OCI-LY7 (cell line): ENCODE measurements at regions not wholly inside any gene's neighbourhood (a gene's known extent, or its start where the extent isn't known, plus 50 kb on each side); places are given as distances from the start of the nearest gene placed in this dataset.

Experiments
- EZH2phosphoT487 ChIP-seq: fragments of 200-600 bp; sonication (generic); IDR thresholded peaks from 2 replicates; pipeline ENCODE4 v1.6.1; 2018; ENCODE audit warnings: low read depth, borderline replicate concordance, mild to moderate bottlenecking, mixed run types, antibody characterized with exemption, low read length, moderate library complexity, mixed read lengths
- TF ChIP-seq, protein P1 (sequence below): fragments of 200-600 bp; sonication (generic); conservative IDR thresholded peaks from 2 replicates; pipeline ENCODE4 v1.5.1; 2014; ENCODE audit warnings: mild to moderate bottlenecking, antibody characterized with exemption, low read length, moderate library complexity, mixed read lengths

DNA sequence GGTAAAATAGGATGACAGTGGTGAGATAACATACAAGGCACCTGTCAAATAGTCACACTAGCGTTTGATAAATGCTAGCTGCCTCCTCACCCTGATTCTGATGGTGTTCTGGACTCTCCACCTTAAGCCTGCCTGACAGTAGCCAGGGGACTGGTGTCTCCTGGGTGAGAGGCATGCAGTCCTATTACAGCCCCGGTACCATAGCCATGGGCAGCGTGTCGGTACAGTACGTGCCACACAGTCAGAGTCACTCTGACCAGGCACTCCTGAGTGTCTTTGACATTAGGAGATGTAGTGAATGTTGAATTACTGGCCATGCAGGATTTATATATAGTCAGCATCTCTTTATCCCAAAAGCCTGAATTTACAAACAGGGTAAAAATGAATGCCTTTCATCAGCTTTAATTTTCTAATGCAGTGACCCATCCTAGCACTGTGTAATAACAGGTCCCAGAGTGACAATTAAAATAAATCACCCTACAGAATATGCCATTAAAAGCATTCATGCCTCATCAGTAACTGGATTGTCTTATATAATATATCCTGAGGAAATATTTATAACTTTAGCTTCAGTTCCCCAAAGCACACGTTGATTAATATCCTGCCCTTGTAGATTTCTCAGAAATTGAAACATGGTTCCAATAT is 760.3 kb upstream of the SOX11 start:
- TF ChIP-seq, protein P1, sequence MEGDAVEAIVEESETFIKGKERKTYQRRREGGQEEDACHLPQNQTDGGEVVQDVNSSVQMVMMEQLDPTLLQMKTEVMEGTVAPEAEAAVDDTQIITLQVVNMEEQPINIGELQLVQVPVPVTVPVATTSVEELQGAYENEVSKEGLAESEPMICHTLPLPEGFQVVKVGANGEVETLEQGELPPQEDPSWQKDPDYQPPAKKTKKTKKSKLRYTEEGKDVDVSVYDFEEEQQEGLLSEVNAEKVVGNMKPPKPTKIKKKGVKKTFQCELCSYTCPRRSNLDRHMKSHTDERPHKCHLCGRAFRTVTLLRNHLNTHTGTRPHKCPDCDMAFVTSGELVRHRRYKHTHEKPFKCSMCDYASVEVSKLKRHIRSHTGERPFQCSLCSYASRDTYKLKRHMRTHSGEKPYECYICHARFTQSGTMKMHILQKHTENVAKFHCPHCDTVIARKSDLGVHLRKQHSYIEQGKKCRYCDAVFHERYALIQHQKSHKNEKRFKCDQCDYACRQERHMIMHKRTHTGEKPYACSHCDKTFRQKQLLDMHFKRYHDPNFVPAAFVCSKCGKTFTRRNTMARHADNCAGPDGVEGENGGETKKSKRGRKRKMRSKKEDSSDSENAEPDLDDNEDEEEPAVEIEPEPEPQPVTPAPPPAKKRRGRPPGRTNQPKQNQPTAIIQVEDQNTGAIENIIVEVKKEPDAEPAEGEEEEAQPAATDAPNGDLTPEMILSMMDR: no peak
- TF ChIP-seq EZH2phosphoT487: no peak
